Loucy (cell line): ENCODE measurements at regions not wholly inside any gene's neighbourhood (a gene's known extent, or its start where the extent isn't known, plus 50 kb on each side); places are given as distances from the start of the nearest gene placed in this dataset.

Experiments used
- H2AFZ ChIP-seq: fragments of 200-600 bp; sonication (generic); 2 replicates; pipeline ENCODE4 v1.6.0; 2016; ENCODE audit warnings: antibody characterized with exemption, mild to moderate bottlenecking, low read length, moderate library complexity
- H3F3A ChIP-seq: fragments of 200-600 bp; 2 replicates; pipeline ENCODE4 v1.6.0; 2016; ENCODE audit warnings: antibody characterized with exemption, low read depth, mild to moderate bottlenecking
- H3K27me3 ChIP-seq: fragments of 200-600 bp; sonication (generic); 2 replicates; pipeline ENCODE4 v1.6.1; 2014; ENCODE audit warnings: low read length, mild to moderate bottlenecking; ENCODE audit not compliant: insufficient read depth, poor library complexity, severe bottlenecking
- H3K36me3 ChIP-seq: fragments of 200-600 bp; sonication (generic); 2 replicates; pipeline ENCODE4 v1.6.1; 2016; ENCODE audit warnings: low read length; ENCODE audit not compliant: insufficient read depth
- H3K4me1 ChIP-seq: fragments of 200-600 bp; sonication (generic); 2 replicates; pipeline ENCODE4 v1.5.1; 2014; ENCODE audit warnings: low read length, mild to moderate bottlenecking; ENCODE audit not compliant: insufficient read depth, poor library complexity, severe bottlenecking
- H3K4me2 ChIP-seq: fragments of 200-600 bp; sonication (generic); 2 replicates; pipeline ENCODE4 v1.6.0; 2014; ENCODE audit warnings: antibody characterized with exemption, low read length, low read depth, mild to moderate bottlenecking; ENCODE audit not compliant: poor library complexity, severe bottlenecking
- H3K4me3 ChIP-seq: fragments of 200-600 bp; sonication (generic); 2 replicates; pipeline ENCODE4 v1.5.1; 2014; ENCODE audit warnings: low read length, mild to moderate bottlenecking, mixed read lengths; ENCODE audit not compliant: poor library complexity, severe bottlenecking
- H3K79me2 ChIP-seq: fragments of 200-600 bp; sonication (generic); 2 replicates; pipeline ENCODE4 v1.6.1; 2014; ENCODE audit warnings: low read length; ENCODE audit not compliant: insufficient read depth
- H3K9ac ChIP-seq: fragments of 200-600 bp; sonication (generic); 2 replicates; pipeline ENCODE4 v1.6.0; 2014; ENCODE audit warnings: mild to moderate bottlenecking, low read depth, low read length, moderate library complexity; ENCODE audit not compliant: poor library complexity, severe bottlenecking
- H3K9me2 ChIP-seq: fragments of 200-600 bp; sonication (generic); replicated peaks from 2 replicates; pipeline ENCODE4 v1.6.1; 2016; ENCODE audit warnings: low read depth, low read length, mixed read lengths
- H3K9me3 ChIP-seq: fragments of 200-600 bp; sonication (generic); 2 replicates; pipeline ENCODE4 v1.6.1; 2014; ENCODE audit warnings: mild to moderate bottlenecking, antibody characterized with exemption, low read length, low read depth; ENCODE audit not compliant: insufficient read depth
- H4K20me1 ChIP-seq: fragments of 200-600 bp; sonication (generic); 2 replicates; pipeline ENCODE4 v1.6.0; 2014; ENCODE audit warnings: antibody characterized with exemption, low read length, mild to moderate bottlenecking; ENCODE audit not compliant: insufficient read depth, poor library complexity, severe bottlenecking
- EZH2phosphoT487 ChIP-seq: fragments of 200-600 bp; IDR thresholded peaks from 2 replicates; pipeline ENCODE4 v1.6.1; 2018; ENCODE audit warnings: antibody characterized with exemption, mild to moderate bottlenecking, moderate library complexity, borderline replicate concordance
- TF ChIP-seq, protein P1 (sequence below): fragments of 200-600 bp; sonication (generic); conservative IDR thresholded peaks from 2 replicates; pipeline ENCODE4 v1.5.1; 2014; ENCODE audit warnings: mild to moderate bottlenecking, antibody characterized with exemption, low read length

DNA sequence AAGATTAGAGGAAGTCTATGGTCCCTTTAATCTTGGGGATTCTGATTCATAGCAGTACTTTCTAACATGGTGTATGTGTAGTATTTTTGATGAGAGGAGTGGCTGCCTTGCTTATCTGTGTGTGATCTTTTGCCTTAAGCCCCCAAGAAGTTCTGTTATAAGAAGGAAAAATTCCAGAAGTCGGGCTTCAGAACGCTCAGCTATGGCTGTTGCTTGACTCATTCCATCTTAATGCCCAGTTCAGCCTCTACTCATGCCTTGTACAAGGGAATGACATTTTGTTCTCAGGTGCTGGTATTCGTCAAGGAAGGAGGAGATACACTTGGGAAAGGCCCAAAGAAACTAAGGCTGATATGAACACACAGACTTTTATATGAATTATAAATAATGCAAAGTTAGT is 713.0 kb upstream of the MARCKS start:
- no peaks in the 10 kb centered on the region for H3K9me2 ChIP-seq
- H3K4me1 ChIP-seq: no peaks in the 10 kb centered on the region
- no peak overlapping the region for H2AFZ ChIP-seq
- no peaks in the 10 kb centered on the region for H4K20me1 ChIP-seq
- no peaks in the 10 kb centered on the region for H3F3A ChIP-seq
- no peak overlapping the region for H3K9ac ChIP-seq
- H3K9me3 ChIP-seq: no peaks in the 10 kb centered on the region
- no peaks in the 10 kb centered on the region for H3K36me3 ChIP-seq
- H3K79me2 ChIP-seq: no peaks in the 10 kb centered on the region
- no peak for TF ChIP-seq EZH2phosphoT487
- TF ChIP-seq, protein P1, sequence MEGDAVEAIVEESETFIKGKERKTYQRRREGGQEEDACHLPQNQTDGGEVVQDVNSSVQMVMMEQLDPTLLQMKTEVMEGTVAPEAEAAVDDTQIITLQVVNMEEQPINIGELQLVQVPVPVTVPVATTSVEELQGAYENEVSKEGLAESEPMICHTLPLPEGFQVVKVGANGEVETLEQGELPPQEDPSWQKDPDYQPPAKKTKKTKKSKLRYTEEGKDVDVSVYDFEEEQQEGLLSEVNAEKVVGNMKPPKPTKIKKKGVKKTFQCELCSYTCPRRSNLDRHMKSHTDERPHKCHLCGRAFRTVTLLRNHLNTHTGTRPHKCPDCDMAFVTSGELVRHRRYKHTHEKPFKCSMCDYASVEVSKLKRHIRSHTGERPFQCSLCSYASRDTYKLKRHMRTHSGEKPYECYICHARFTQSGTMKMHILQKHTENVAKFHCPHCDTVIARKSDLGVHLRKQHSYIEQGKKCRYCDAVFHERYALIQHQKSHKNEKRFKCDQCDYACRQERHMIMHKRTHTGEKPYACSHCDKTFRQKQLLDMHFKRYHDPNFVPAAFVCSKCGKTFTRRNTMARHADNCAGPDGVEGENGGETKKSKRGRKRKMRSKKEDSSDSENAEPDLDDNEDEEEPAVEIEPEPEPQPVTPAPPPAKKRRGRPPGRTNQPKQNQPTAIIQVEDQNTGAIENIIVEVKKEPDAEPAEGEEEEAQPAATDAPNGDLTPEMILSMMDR: no peak
- no peak overlapping the region for H3K4me3 ChIP-seq
- H3K4me2 ChIP-seq: no peak overlapping the region
- H3K27me3 ChIP-seq: no peaks in the 10 kb centered on the region

- Histone ChIP-seq H3K9me3 (0 out of 2 replicates have a peak, but pooled peaks cover 2% of the 10 kb centered on the region), H3K79me2 (no peaks in the 10 kb centered on the region), H4K20me1 (no peaks in the 10 kb centered on the region), H3K4me2 (no peak overlapping the region), H3K4me1 (no peaks in the 10 kb centered on the region), H3K4me3 (no peak overlapping the region), H3K27me3 (no peaks in the 10 kb centered on the region), H3K9ac (no peak overlapping the region), H3F3A (no peaks in the 10 kb centered on the region), H2AFZ (no peak overlapping the region), H3K36me3 (no peaks in the 10 kb centered on the region), H3K9me2 (0 out of 2 replicates have a peak, but pooled peaks cover 6% of the 10 kb centered on the region)
- no peak for TF ChIP-seq EZH2phosphoT487
Measured at GRCh38 chr6:113146878-113147277, 710.3 kb upstream of the MARCKS start.

DNA sequence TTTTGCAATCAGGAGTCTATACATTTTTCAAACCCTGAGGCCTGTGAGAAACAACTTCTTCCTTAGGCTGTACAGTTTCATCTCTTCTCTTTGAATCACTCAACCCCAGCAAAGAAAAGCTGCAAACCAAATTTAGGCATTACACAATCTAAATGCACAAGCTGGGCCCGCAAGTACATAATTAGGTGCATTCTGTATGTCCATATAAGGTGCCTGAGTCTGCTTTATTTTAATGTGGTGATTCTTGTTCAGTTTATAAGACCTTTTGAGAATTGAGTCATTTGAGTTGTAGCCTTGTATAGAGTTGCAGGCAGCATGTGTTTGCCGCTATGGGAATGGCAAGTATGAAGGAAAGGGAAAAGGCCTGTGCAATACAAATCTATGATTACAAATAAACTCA is 709.6 kb upstream of the MARCKS start:
- H3K4me1 ChIP-seq: no peaks in the 10 kb centered on the region
- no peaks in the 10 kb centered on the region for H4K20me1 ChIP-seq
- no peaks in the 10 kb centered on the region for H3K36me3 ChIP-seq
- H3F3A ChIP-seq: no peaks in the 10 kb centered on the region
- TF ChIP-seq EZH2phosphoT487: no peak
- TF ChIP-seq, protein P1: no peak
- H3K4me3 ChIP-seq: no peak overlapping the region
- H3K27me3 ChIP-seq: no peaks in the 10 kb centered on the region
- H3K9me3 ChIP-seq: 0 out of 2 replicates have a peak, but pooled peaks cover 2% of the 10 kb centered on the region
- 0 out of 2 replicates have a peak, but pooled peaks cover 6% of the 10 kb centered on the region for H3K9me2 ChIP-seq
- no peaks in the 10 kb centered on the region for H3K79me2 ChIP-seq
- H3K4me2 ChIP-seq: no peak overlapping the region
- no peak overlapping the region for H2AFZ ChIP-seq
- H3K9ac ChIP-seq: no peak overlapping the region

DNA sequence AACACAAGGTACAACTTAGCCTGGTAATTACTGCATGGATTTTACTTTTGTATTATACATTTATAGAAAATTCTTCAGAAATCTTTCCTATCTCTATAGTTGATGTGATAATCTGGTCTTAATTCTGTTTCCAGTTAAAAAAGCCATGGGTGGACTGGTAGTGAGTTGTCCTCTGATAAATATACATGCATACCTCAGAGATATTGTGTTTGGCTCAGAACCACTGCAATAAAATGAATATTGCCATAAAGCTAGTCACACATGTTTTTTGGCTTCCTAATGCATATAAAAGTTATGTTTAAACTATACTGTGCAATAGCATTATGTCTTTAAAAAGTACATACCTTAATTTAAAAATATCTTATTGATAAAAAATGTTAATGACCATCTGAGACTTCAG is 708.6 kb upstream of the MARCKS start:
- Histone ChIP-seq H4K20me1 (no peaks in the 10 kb centered on the region), H3K9me3 (0 out of 2 replicates have a peak, but pooled peaks cover 2% of the 10 kb centered on the region), H3F3A (no peaks in the 10 kb centered on the region), H3K27me3 (no peaks in the 10 kb centered on the region), H3K36me3 (no peaks in the 10 kb centered on the region), H3K9ac (no peak overlapping the region), H3K4me3 (no peak overlapping the region), H3K9me2 (0 out of 2 replicates have a peak, but pooled peaks cover 6% of the 10 kb centered on the region), H3K79me2 (no peaks in the 10 kb centered on the region), H3K4me1 (no peaks in the 10 kb centered on the region), H2AFZ (no peak overlapping the region), H3K4me2 (no peak overlapping the region)
- TF ChIP-seq, protein P1: no peak
- TF ChIP-seq EZH2phosphoT487: no peak
